GM12878 (cell line): ENCODE measurements at regions not wholly inside any gene's neighbourhood (a gene's known extent, or its start where the extent isn't known, plus 50 kb on each side); places are given as distances from the start of the nearest gene placed in this dataset.

Experiments
- ATAC-seq: fragments of 200-7000 bp; cut with Tn5 transposase; 3 replicates; pipeline ENCODE4 v1.9.1; 2020; ENCODE audit warnings: mild to moderate bottlenecking, moderate library complexity
- BruUV-seq: library from RNA; stranded (reverse); fragments of 400-500 nt; replicated peaks from 2 replicates; lab custom pipeline; 2021; lab: Mats Ljungman, UMichigan
- CTCF ChIA-PET: fragments of 300-600 bp; sonication (Branson Sonifier 250); formaldehyde crosslinking; extraction: SDS; loops from one replicate; lab custom pipeline; 2021; ENCODE audit warnings: inconsistent platforms; lab: Yijun Ruan, JAX
- POLR2A ChIA-PET: fragments of 350-600 bp; formaldehyde crosslinking; extraction: SDS; loops from one replicate; lab custom pipeline; 2021; ENCODE audit warnings: inconsistent platforms; lab: Charles Lee
- RAD21 ChIA-PET: fragments of 300-600 bp; sonication (Branson Sonifier 250); formaldehyde crosslinking; loops from one replicate; lab custom pipeline; 2023; ENCODE audit warnings: antibody characterized with exemption; ENCODE audit not compliant: unreplicated experiment; lab: Charles Lee
- SMC1A ChIA-PET: fragments of 300-600 bp; sonication (Branson Sonifier 250); formaldehyde crosslinking; loops from one replicate; lab custom pipeline; 2023; ENCODE audit not compliant: unreplicated experiment, uncharacterized antibody; lab: Charles Lee
- DNase-seq: peaks from one replicate; pipeline ENCODE4 v3.0.0-alpha.2; 2011; ENCODE audit warnings: low read depth, low spot score
- FAIRE-seq: peaks from 3 replicates; lab custom pipeline; 2011; peaks lifted over from hg19 to GRCh38; lab: Jason Lieb, UNC
- H2AFZ ChIP-seq: 2 replicates; pipeline ENCODE4 v1.6.0; 2011; ENCODE audit warnings: low read depth, low read length, control low read depth; ENCODE audit not compliant: control insufficient read depth
- H3K27ac ChIP-seq: 2 replicates; pipeline ENCODE4 v1.5.1; 2011; ENCODE audit warnings: control low read depth; ENCODE audit not compliant: control insufficient read depth, insufficient read depth
- H3K27me3 ChIP-seq, 2 experiments: replicated peaks in 1 of 2; 2 replicates each; pipeline versions ENCODE4 v1.6.0 to v1.6.1; 2011; ENCODE audit warnings: low read length in 1 of 2; ENCODE audit not compliant: control insufficient read depth in 2 of 2, insufficient read depth in 2 of 2
- H3K36me3 ChIP-seq, 2 experiments: 2 replicates each; pipeline ENCODE4 v1.5.1; 2011; ENCODE audit warnings: low read length in 1 of 2; ENCODE audit not compliant: control insufficient read depth in 2 of 2, insufficient read depth in 2 of 2
- H3K4me1 ChIP-seq: 2 replicates; pipeline ENCODE4 v1.6.1; 2011; ENCODE audit warnings: mild to moderate bottlenecking, low read length, moderate library complexity, mixed read lengths; ENCODE audit not compliant: control insufficient read depth, insufficient read depth
- H3K4me2 ChIP-seq: 2 replicates; pipeline ENCODE4 v1.6.0; 2011; ENCODE audit warnings: control low read depth; ENCODE audit not compliant: control insufficient read depth, insufficient read depth
- H3K4me3 ChIP-seq: fragments of 200-600 bp; sonication (generic); 2 replicates; pipeline ENCODE4 v1.5.1; 2016
- H3K79me2 ChIP-seq: 2 replicates; pipeline ENCODE4 v1.6.0; 2011; ENCODE audit warnings: low read length; ENCODE audit not compliant: control insufficient read depth, insufficient read depth
- H3K9ac ChIP-seq: 2 replicates; pipeline ENCODE4 v1.8.0; 2011; ENCODE audit warnings: low read length, control low read depth, mixed read lengths; ENCODE audit not compliant: control insufficient read depth, insufficient read depth
- H3K9me3 ChIP-seq: replicated peaks from 3 replicates; pipeline ENCODE4 v1.5.1; 2011; ENCODE audit warnings: mild to moderate bottlenecking, low read length; ENCODE audit not compliant: control insufficient read depth, insufficient read depth
- H4K20me1 ChIP-seq: 2 replicates; pipeline ENCODE4 v1.6.0; 2011; ENCODE audit not compliant: control insufficient read depth, insufficient read depth
- BHLHE40 ChIP-seq, 2 experiments: fragments of 450-650 bp in 1 of 2; IDR thresholded peaks; 2 replicates each; pipeline ENCODE4 v1.6.1; 2011 to 2017; ENCODE audit warnings: low read depth in 2 of 2, borderline replicate concordance in 1 of 2, improper control_type of control experiment in 1 of 2, low read length in 1 of 2, mild to moderate bottlenecking in 1 of 2
- CHD4 ChIP-seq: fragments of 200-600 bp; sonication (generic); IDR thresholded peaks from 2 replicates; pipeline ENCODE4 v1.6.1; 2016; ENCODE audit warnings: mild to moderate bottlenecking
- HDGF ChIP-seq: fragments of 450-650 bp; IDR thresholded peaks from 2 replicates; pipeline ENCODE4 v1.6.1; 2016; ENCODE audit warnings: antibody characterized with exemption
- IKZF1 ChIP-seq: fragments of 450-650 bp; conservative IDR thresholded peaks from 2 replicates; pipeline ENCODE4 v1.6.1; 2017; ENCODE audit warnings: antibody characterized with exemption, mild to moderate bottlenecking
- MYC ChIP-seq: IDR thresholded peaks from 2 replicates; pipeline ENCODE4 v1.6.1; 2011; ENCODE audit warnings: mild to moderate bottlenecking, low read length, moderate library complexity, inconsistent platforms; ENCODE audit not compliant: insufficient read depth, insufficient replicate concordance, insufficient read length, severe bottlenecking
- RB1 ChIP-seq: fragments of 450-650 bp; formaldehyde crosslinking; IDR thresholded peaks from 2 replicates; pipeline ENCODE4 v1.6.1; 2017; ENCODE audit warnings: mild to moderate bottlenecking, borderline replicate concordance
- SMARCA5 ChIP-seq: fragments of 450-650 bp; IDR thresholded peaks from 2 replicates; pipeline ENCODE4 v1.6.1; 2017; ENCODE audit warnings: mild to moderate bottlenecking
- TCF12 ChIP-seq: IDR thresholded peaks from 2 replicates; pipeline ENCODE4 v1.6.1; 2011; ENCODE audit warnings: low read depth, mild to moderate bottlenecking, low read length
- YBX1 ChIP-seq: fragments of 450-650 bp; IDR thresholded peaks from 2 replicates; pipeline ENCODE4 v1.6.1; 2016; ENCODE audit warnings: antibody characterized with exemption
- ZBTB11 ChIP-seq: fragments of 450-650 bp; formaldehyde crosslinking; IDR thresholded peaks from 2 replicates; pipeline ENCODE4 v1.5.0; 2022; ENCODE audit warnings: mild to moderate bottlenecking, missing genetic modification characterization
- ZBTB4 ChIP-seq: fragments of 450-650 bp; formaldehyde crosslinking; IDR thresholded peaks from 2 replicates; pipeline ENCODE4 v1.4.0; 2022; ENCODE audit warnings: mild to moderate bottlenecking, moderate library complexity
- ZNF622 ChIP-seq: fragments of 450-650 bp; IDR thresholded peaks from 2 replicates; pipeline ENCODE4 v1.6.1; 2017; ENCODE audit warnings: mild to moderate bottlenecking, inconsistent platforms
- WGBS: methylation state at CpG from one replicate; pipeline ENCODE4 v1.1.6; 2016; ENCODE audit warnings: low lambda C conversion rate; ENCODE audit not compliant: insufficient replicate concordance, insufficient coverage; ENCODE audit errors: missing lambda C conversion rate; 5-methylcytosine and 5-hydroxymethylcytosine counted together
- in situ Hi-C: fragments of 300-500 bp; cut with MboI; formaldehyde crosslinking; loops from 9 replicates; pipeline ENCODE4 v1.14.3; 2018; ENCODE audit warnings: mixed read lengths
- intact Hi-C: fragments of 100-400 bp; cut with micrococcal nuclease; formaldehyde crosslinking; loops from one replicate; pipeline ENCODE4 v1.14.2; 2022; ENCODE audit not compliant: unreplicated experiment

DNA sequence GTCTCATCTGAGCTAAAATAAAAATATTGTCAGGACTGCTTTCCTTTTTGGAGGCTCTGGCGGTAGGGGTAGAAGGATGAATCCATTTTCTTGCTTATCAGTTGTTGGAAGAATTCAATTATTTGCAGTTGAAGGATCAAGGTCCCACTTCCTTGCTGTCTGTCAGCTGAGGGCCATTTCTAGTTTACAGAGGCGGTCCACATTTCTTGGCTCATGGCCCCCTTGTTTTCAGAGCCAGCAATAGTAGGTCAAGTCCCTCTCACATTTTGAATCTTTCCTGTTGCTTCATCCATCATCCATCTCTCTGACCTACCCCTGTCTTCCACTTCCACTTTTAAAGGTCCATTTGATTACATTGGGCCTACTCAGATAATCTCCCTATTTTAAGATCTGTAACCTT, 1099.3 kb upstream of the DIAPH2 start:
- ChIA-PET CTCF (no interaction called here), SMC1A (no interaction called here), RAD21 (no interaction called here), POLR2A (no interaction called here)
- no peak overlapping the region for H2AFZ ChIP-seq
- BruUV-seq = no TSS peak
- H3K9ac ChIP-seq = no peak overlapping the region
- in situ Hi-C loops (no loop called here), intact Hi-C loops (no loop called here)
- no peak overlapping the region for H3K4me3 ChIP-seq
- H3K9me3 ChIP-seq = no peaks in the 10 kb centered on the region
- H3K36me3 ChIP-seq = no peaks in the 10 kb centered on the region
- no peaks in the 10 kb centered on the region for H3K79me2 ChIP-seq
- no peak overlapping the region for H3K4me2 ChIP-seq
- WGBS = 5% methylated on average over 2 of the region's 2 CpGs
- ATAC-seq = no peak
- FAIRE-seq = no peak
- no peaks in the 10 kb centered on the region for H4K20me1 ChIP-seq
- H3K4me1 ChIP-seq = no peaks in the 10 kb centered on the region
- DNase-seq = no peak
- no peak for TF ChIP-seq RB1
- TF ChIP-seq ZBTB11 = no peak
- no peak for TF ChIP-seq IKZF1
- no peak for TF ChIP-seq YBX1
- TF ChIP-seq SMARCA5 = no peak
- no peak for TF ChIP-seq ZBTB4 (CRISPR knock-in tag)
- TF ChIP-seq HDGF = no peak
- no peak for TF ChIP-seq ZNF622
- no peak for TF ChIP-seq BHLHE40 (IDR thresholded peaks at IDR 0.05; ENCODE audit: borderline replicate concordance in 1 of 2, low read depth in 2 of 2, low read length in 1 of 2)
- no peak for TF ChIP-seq TCF12
- TF ChIP-seq CHD4 = no peak
- TF ChIP-seq MYC = no peak
- no peaks in the 10 kb centered on the region for H3K27me3 ChIP-seq
- no peak overlapping the region for H3K27ac ChIP-seq
